Kidney glomerular epithelial cell (primary cell): ENCODE measurements at regions not wholly inside any gene's neighbourhood (a gene's known extent, or its start where the extent isn't known, plus 50 kb on each side); places are given as distances from the start of the nearest gene placed in this dataset.
"Not testable (repeated sequence)": the region's sequence is repeated elsewhere in the genome, so short reads cannot be mapped to it uniquely, and the experiment has no call there.

ENCODE experiments used
- DNase-seq: peaks from one replicate; lab custom pipeline; 2025; lab: John Stamatoyannopoulos, UW

- DNase-seq: peak; percentile 9
Observed at GRCh38 chr5:163696579-163696887, 191.1 kb downstream of the MAT2B start.

GRCh38 chr5:163706053-163706771, 200.8 kb downstream of the MAT2B start:
- DNase-seq: no peak

GRCh38 chr5:163712011-163712410, 206.6 kb downstream of the MAT2B start:
- DNase-seq: no peak

DNA sequence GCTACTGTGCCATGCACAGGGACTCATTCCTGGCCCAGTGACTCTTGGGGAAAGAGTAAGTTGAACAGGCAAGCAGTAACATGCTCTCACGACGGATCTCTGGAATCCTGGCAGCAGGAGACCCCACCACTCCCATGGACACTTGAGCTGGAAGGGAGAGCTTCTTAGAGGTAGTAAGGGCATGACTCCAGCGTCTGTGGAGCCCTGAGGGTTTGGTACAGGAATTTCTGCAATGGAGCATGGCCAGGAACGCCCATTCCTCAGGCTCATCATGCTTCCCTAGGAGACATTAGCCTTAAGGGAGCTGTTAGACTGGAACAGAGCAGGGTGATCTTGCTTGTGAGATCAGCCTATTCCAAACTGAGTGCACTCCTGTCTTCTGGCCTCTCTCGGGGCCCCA, 212.9 kb downstream of the MAT2B start:
- DNase-seq: no peak

DNA sequence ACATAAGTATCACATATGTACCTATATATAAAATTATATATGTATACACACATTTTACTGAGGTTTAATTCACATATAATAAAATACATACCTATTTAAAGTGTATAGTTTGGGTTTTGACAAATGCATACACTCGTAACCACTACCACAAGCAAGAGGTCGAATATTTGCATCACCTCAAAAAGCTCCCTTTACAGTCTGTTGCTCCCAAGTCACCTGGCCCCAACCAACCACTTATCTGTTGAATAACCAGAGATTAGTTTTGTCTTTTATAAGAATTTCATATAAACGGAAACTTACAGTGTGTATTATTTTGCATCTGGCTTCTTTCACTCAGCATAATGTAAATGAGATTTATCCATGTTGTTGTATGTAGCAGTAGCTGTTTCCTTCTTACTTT, 218.9 kb downstream of the MAT2B start:
- no peak for DNase-seq

GRCh38 chr5:163727028-163727427, 221.6 kb downstream of the MAT2B start:
- no peak for DNase-seq

GRCh38 chr5:163730206-163730756, 224.9 kb downstream of the MAT2B start:
- DNase-seq: no peak

DNA sequence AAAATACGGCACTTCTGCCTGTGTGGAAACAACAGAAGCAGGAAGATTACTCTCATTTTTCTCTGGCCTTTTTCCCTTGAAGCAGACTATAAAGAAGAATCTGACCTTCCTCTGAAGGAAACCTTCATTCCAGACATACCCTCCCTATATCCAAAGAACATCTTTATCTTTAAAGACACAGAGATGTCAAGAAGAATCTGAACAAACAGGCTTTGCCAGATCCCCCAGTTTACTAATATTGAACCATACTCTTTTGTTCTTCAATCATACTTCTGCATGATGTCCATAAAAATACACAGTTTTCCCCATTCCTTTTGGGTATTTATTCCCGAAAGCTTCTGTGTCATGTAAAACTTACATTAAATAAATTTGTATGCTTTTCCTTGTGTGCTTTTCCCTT, 225.8 kb downstream of the MAT2B start:
- no peak for DNase-seq

DNA sequence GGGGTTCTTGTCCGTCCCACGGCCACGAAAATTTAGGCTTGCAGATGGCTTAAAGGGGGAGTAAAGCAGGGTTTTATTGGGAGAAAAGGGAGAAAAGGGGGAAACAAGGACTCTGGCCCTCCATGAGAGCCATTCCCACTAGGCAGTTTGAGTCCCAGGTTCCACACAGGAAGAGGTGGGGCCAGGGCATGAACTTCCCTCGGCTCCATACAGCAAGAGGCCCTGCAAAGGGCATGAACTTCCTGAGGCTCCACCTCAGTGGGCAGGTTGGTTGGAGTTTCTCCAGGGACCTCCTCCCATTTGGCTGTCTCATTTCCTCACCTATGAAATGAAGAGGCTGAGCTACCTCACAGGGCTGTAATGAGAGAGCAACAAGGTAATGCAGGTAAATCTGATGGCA, 229.7 kb downstream of the MAT2B start:
- DNase-seq: no peak

DNA sequence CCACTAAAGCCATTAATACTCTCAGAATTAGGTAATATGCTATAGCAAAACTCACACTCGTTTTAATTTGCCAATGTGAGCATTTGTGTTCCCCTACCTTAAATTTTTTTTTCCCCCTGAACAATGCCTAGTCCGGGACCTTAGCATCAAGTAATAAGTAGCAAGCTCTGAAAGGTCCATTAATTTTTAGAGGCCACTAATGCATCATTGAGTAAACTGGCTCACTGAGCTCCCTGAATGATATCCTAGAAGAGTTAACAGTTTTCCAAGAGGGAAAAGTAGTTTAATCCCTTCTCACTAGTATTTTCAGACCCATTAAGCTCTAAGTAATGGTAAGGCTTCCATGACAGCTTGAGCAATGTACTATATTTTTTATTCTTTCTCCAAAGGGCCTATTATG, 242.2 kb downstream of the MAT2B start:
- no peak for DNase-seq

DNA sequence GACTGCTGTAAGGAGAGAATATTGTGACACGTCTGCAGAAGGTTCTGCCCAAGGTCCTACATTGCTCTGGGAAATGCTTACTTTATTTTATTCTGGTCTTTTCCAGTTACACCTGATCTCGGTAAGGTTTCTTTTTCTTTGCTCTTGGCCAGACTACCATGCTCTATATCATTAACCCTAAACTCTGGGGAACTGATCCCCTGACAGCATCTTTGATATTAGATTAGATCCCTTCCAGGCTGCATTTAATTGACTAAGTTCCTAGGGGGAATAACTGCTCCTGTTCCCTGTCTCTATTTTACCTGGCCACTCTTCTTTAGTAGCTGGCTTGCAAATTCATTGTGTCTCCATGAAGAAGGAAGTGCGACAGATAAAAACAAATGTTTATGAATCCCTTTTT, 243.5 kb downstream of the MAT2B start:
- DNase-seq: no peak

- not testable (repeated sequence) for DNase-seq
Observed at GRCh38 chr5:163750415-163750814, 245.0 kb downstream of the MAT2B start.

DNA sequence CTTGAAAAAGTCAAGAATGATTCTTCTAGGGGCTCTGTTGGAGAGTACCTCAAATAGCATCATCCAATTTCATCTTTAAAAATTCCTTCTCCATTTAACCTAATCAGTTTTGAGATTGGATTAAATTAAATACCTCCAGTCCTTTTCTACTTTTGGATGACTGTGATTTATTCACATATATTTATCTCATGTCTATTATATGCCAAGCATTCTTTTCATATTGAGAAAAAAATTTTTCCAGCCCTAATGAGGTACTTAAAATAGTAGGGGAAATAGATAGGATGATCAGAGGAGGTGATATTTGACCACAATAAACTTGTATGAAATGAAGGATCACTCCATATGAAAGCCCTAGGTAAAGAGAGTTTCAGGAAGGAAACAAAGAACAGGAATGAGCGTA, 250.1 kb downstream of the MAT2B start:
- DNase-seq: no peak

- no peak for DNase-seq
Observed at GRCh38 chr5:163756170-163756569, 250.8 kb downstream of the MAT2B start.

DNA sequence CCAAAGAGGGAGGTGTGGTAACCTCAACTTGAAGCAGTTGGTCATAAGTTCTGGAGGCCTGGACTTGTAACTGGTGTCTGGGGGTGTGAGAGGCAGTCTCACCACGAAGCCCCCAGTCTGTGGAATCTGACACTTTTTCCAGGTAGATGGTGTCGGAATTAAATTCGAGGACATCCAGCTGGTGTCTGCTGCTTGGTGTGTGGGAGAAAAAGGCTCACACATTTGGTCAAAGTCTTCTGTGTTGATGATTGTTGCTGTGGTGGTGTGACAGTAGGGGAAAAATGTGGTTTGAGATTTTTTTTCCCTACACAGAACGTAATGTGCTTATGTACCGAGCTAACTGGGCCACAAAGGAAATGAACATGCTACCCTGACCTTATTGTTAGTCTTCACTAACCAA, 251.9 kb downstream of the MAT2B start:
- DNase-seq: no peak

GRCh38 chr5:163758283-163758711, 252.9 kb downstream of the MAT2B start:
- DNase-seq: no peak

DNA sequence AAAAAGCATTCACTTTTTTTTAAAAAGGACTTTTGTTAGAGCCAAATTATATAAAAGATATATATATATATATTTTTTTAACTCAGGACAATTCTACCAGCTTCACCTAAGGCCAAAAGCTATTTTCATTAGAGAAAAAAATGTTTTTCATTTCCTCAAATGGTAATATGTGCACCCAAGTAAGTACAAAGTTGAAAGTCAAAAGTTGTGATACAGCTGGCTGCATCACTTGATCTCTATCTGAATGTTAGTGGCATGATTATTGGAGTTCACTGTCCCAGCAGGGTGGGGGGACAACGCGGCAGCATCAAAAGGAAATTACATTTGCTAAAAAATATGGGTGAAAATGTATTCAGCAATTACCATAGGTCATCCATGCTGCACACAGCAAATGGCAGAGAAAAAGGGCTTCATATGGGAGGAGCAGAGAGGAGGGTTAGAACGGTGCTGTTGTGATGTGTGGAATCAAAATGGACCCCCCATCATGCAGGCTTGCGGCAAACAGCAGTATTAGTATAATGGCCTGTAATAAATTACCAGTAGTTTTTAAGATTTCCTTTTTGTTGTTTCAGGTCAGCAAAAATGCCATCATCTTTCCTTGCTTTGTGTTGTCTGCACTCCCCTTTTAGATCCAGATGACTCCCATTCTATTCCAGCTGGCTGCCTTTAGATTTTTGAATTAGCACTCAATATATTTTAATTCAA, 253.7 kb downstream of the MAT2B start:
- no peak for DNase-seq

- peak; percentile 11 for DNase-seq
Observed at GRCh38 chr5:163760498-163760897, 255.1 kb downstream of the MAT2B start.

DNA sequence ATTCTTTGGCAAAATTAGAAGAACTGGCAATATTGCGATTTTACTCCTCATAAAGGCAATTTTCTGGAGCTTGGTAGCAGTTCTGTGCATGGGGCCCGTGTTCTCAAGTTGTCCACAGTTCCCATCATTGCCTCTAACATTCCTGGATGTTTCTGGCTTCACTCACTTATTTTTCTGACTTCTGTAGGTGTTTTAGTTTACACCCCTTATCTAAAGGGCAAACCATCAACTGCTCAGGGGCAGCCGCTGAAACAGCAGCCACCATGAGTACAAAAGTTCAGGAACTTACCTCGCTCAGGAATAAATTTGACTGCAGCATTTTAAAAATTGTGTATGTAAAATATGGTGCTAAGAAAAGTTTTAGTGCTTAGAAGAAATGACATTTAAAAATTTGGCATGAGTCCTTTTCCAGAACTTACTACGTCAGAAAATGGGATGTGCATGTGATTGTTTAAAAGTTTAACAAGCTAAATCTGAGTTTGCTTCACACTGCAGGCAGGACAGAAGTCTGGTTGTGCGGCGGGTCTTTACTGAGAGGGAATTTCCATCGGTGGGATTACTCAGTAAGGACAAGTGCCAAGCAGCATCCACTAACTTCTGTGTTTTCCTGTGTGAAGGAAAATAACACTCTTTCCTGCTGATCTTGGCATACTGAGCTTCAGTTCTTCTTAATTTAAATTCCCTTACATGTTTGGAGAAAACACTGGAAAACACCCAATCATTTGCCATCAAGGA, 261.7 kb downstream of the MAT2B start:
- DNase-seq: no peak

- no peak for DNase-seq
Observed at GRCh38 chr5:163770625-163771024, 265.2 kb downstream of the MAT2B start.

- DNase-seq: no peak
Observed at GRCh38 chr5:163772241-163772640, 266.8 kb downstream of the MAT2B start.

GRCh38 chr5:163772644-163773043, 267.2 kb downstream of the MAT2B start:
- DNase-seq: no peak

DNA sequence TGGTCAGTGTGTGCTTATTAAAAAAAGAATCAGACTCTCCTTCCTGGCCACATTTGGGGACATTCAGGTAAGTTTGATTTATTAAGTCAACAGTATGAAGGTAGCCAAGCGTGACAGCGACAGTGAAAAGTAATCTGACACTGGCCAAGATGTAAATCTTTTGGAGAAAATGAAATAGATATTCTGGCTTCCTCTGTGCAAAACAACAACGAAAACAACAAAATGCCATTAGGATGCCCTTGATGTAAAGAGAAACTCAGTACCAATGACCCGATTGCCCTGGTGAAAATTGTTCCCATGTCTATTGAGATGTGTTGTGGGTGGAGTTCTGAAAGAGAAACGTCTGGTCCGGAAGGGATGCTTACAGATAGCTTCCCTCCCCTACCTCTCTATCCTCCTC, 267.8 kb downstream of the MAT2B start:
- no peak for DNase-seq
